NCI-H1436 (cell line): ENCODE measurements at regions not wholly inside any gene's neighbourhood (a gene's known extent, or its start where the extent isn't known, plus 50 kb on each side); places are given as distances from the start of the nearest gene placed in this dataset.

Source experiments
- DNase-seq: peaks from one replicate; lab custom pipeline; 2025; lab: John Stamatoyannopoulos, UW

DNA sequence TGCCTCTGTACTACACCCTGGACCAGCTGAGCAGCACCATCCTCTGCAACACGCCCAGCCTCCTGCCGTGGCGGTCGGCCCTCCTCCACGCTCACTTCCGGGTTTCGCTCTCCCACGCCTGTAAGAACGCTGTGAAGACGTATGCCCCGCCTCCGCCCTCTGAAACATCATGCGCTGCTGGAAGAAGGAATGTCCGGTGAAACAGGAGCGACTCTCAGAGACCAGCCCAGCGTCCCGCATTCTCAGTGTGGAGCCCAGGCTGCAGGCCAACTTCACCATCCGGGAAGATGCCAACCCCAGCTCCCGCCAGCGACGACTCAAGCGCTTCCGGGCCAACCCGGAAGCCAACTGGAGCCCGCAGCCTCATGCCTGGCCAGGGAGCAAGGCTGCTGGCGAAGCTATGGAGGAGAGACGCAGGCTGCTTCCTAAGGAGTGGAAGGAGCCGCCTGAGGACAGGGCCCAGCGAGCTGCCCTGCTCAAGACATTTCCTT, 186.1 kb upstream of the SLITRK2 start:
- DNase-seq, result no peak

GRCh38 chrX:145654486-145654885, 163.1 kb upstream of the SLITRK2 start:
- no peak for DNase-seq

DNA sequence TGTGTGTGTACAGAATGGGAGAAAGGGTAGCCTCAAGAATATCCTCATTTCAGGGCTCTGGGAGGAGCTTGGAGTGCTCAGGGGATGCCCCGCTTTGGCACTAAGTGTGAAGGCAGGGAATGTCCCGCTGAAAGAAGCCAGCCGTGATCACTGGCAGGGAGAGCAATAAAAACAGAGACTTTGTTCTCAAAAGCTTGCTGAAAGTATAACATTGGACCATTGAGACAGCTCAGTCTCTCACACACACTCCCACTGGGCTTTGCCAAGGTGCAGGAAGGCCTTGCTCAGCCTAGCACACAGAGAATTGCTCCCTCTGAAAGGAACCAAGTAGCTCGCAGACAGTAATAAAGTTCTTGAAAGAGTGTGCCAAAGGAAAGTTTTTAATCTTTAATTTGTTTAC, 143.8 kb upstream of the SLITRK2 start:
- DNase-seq, result no peak

DNA sequence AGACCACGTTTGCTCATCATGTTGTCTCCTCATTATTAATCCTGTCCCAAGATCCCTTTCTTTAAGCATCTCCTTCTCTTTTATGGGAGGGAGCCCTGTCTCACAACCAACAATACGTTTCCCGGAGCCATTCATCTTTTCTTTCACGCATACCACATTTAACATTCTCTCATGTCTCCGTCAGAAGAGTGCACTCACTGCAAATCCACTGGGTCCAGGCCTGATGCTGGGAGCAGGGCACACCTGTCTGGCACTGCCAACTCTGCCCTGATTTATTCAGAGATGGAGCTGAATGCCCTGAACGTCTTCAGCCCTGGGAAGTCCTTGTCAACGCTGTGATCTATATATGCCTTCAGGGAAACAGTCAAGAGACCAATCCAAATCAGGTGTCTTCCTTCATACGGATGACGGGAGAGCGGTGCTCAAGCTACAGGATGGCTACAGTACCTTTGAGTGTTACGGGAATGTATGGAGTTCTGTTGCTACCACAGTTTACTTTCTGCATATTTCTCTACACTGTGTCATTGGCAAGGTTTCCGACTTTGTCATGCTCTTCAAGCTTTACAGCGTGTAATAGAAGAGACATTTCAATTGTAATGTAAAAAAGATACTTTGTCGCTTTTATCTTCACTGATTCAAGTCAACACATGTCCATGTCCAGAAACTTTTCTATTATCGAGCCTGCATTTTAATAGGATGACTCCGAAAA, 140.4 kb upstream of the SLITRK2 start:
- DNase-seq, result no peak

DNA sequence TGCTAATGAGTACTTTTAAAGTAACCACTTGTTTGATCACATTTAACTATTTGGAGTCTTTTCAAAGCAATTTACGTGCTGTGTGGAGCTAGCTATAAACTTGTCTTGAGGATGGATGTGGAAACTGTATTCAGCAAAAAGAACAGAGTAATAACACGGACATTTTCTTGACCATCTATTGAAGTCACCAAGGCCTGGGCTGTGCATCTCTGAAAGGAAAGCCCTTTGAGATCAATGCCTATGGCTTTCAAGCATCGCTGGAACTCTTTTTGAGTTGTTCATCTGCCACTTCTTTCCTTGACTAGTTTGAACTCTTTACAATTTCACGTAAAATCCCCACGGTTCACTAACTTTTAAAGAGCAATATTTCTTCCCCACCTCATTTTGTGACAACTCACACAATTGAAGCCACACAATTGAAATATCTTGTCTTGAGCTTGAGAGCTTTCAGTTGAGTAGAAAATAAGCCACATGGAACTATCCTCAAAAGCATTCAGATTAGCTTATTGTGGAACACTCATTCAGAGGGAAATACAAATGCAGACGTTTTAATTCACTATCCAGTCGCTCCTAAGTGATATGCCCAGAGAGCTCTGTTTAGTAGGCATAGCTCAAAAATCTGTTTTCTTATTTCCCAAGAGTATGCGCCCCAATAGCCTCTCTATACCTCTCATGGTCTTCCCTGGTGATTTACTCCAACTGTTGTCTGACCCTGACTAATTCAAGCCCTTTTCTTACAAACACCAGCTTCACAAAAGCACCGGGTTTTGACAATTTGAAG, 134.9 kb upstream of the SLITRK2 start:
- no peak for DNase-seq

GRCh38 chrX:145687146-145687545, 130.5 kb upstream of the SLITRK2 start:
- DNase-seq, result no peak

GRCh38 chrX:145687707-145688106, 129.9 kb upstream of the SLITRK2 start:
- DNase-seq, result no peak

- DNase-seq, result no peak
Measured at GRCh38 chrX:145694048-145694447, 123.6 kb upstream of the SLITRK2 start.

GRCh38 chrX:145715641-145716138, 101.9 kb upstream of the SLITRK2 start:
- DNase-seq, result no peak

- no peak for DNase-seq
Measured at GRCh38 chrX:145716226-145716625, 101.4 kb upstream of the SLITRK2 start.

- no peak for DNase-seq
Measured at GRCh38 chrX:145727476-145727875, 90.2 kb upstream of the SLITRK2 start.

DNA sequence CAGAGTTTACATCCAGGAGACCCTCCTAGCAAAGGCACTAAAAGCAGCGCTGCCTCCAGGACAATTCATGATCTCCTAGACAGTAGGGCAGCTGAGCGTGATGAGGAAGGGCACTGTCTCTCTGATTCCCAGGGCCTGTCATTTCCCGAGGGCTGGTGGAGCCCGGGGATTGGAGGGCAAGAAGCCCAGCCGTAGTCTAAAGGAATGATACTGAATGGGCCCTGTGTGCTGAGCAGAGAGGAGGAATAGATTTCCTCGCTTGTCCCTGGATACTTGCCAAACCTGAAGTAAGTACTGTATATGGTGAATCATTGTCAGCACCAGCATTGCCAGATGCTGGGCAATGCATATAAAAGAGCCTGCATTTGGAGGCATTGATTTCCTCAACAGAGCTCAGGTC, 88.0 kb upstream of the SLITRK2 start:
- DNase-seq, result no peak

DNA sequence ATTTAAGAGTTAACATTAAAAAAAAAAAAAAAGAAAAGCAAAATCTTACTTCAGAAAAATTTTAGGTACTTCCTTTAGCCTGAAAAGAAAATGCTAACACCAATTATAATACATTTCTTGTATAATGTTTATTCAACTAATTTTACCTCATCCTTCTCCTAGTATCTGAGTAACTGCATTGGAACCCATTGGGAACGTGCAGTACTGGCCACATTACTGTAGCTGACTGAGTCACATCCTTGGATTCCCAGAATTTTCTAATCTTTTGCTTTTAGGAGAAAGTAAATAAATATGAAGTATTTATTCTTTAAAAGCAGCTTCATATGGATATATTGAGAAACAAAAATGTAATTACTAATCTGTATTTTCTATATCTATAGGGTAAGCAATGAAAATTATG, 82.6 kb upstream of the SLITRK2 start:
- no peak for DNase-seq

DNA sequence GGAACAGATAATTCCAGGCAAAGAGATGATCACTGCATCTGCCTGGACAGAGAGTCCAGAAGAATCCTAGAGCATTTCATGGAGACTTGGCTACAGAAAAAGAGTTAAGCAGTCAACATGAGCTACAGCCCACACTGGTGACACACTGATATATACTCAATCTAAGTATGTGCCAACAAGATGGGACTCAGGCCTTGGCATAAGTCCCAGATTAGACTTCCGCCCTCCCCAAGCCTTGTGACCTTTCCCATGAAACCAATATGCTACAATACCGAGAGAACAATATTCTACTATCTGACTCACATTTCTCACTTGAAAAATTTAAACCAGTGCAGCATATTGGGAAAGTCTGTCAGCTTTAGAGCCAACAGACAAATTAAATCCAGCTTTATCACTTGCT, 65.7 kb upstream of the SLITRK2 start:
- DNase-seq, result no peak
